22Rv1 (cell line): ENCODE measurements at regions not wholly inside any gene's neighbourhood (a gene's known extent, or its start where the extent isn't known, plus 50 kb on each side); places are given as distances from the start of the nearest gene placed in this dataset.

Source experiments
- CTCF ChIP-seq: fragments of 450-650 bp; IDR thresholded peaks from 2 replicates; pipeline ENCODE4 v1.5.1; 2017; ENCODE audit warnings: mild to moderate bottlenecking
- ZFX ChIP-seq: fragments of 450-650 bp; IDR thresholded peaks from 2 replicates; pipeline ENCODE4 v1.6.1; 2017; ENCODE audit warnings: antibody characterized with exemption, borderline replicate concordance

- TF ChIP-seq CTCF, result no peak
- no peak for TF ChIP-seq ZFX
These were observed 197.1 kb upstream of the MAMLD1 start for GRCh38 chrX:150165776-150166610.
